ENCODE measurements at regions not wholly inside any gene's neighbourhood (a gene's known extent, or its start where the extent isn't known, plus 50 kb on each side); places are given as distances from the start of the nearest gene placed in this dataset.

GRCh38 chr7:118754608-118755007 is 530.1 kb downstream of the ANKRD7 start:
- no peaks in the 10 kb centered on the region for H3K27me3 ChIP-seq (ENCODE audit: low read depth, low read length)
- no peaks in the 10 kb centered on the region for H3K4me1 ChIP-seq (ENCODE audit: control insufficient read depth in 1 of 2, insufficient read depth in 2 of 2, low read length in 2 of 2)
- H3K9me3 ChIP-seq (ENCODE audit: control insufficient read depth in 1 of 2, low read length in 2 of 2): no peaks in the 10 kb centered on the region
- H3K27ac ChIP-seq (ENCODE audit: low read length): no peak overlapping the region
- no peak overlapping the region for H3K4me3 ChIP-seq (ENCODE audit: low read depth in 1 of 2, low read length in 2 of 2)
- no peaks in the 10 kb centered on the region for H3K36me3 ChIP-seq (ENCODE audit: control insufficient read depth in 1 of 2, insufficient read depth in 2 of 2, low read length in 2 of 2)

- H3K36me3 ChIP-seq (ENCODE audit: control insufficient read depth in 1 of 2, insufficient read depth in 2 of 2, low read length in 2 of 2): no peaks in the 10 kb centered on the region
- H3K27me3 ChIP-seq (ENCODE audit: low read depth, low read length): no peaks in the 10 kb centered on the region
- no peaks in the 10 kb centered on the region for H3K9me3 ChIP-seq (ENCODE audit: control insufficient read depth in 1 of 2, low read length in 2 of 2)
- no peaks in the 10 kb centered on the region for H3K4me1 ChIP-seq (ENCODE audit: control insufficient read depth in 1 of 2, insufficient read depth in 2 of 2, low read length in 2 of 2)
- no peak overlapping the region for H3K27ac ChIP-seq (ENCODE audit: low read length)
- no peak overlapping the region for H3K4me3 ChIP-seq (ENCODE audit: low read depth in 1 of 2, low read length in 2 of 2)
Observed at GRCh38 chr7:118755067-118755625, 530.6 kb downstream of the ANKRD7 start.

DNA sequence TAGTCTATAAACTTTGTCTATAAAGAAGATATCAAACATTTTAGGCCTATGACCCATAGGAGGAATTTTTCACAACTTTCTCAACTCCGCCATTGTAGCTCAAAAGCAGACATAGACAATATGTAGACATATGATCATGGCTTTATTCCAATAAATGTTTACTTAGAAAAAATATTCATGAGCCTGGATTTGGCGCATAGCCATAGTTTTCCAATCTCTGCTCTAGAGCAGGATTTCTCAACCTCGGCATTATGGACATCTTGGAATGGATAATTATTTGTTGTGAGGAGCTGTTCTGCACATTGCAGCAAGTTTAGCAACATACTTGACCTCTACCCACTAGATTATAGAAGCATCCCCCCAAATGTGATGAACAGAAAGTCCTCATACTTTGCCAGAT is 532.6 kb downstream of the ANKRD7 start:
- Histone ChIP-seq H3K36me3 (ENCODE audit: control insufficient read depth in 1 of 2, insufficient read depth in 2 of 2, low read length in 2 of 2) (no peaks in the 10 kb centered on the region), H3K4me3 (ENCODE audit: low read depth in 1 of 2, low read length in 2 of 2) (no peak overlapping the region), H3K9me3 (ENCODE audit: control insufficient read depth in 1 of 2, low read length in 2 of 2) (no peaks in the 10 kb centered on the region), H3K27ac (ENCODE audit: low read length) (no peak overlapping the region), H3K27me3 (ENCODE audit: low read depth, low read length) (no peaks in the 10 kb centered on the region), H3K4me1 (ENCODE audit: control insufficient read depth in 1 of 2, insufficient read depth in 2 of 2, low read length in 2 of 2) (no peaks in the 10 kb centered on the region)

GRCh38 chr7:118758582-118758981 is 534.1 kb downstream of the ANKRD7 start:
- H3K27ac ChIP-seq (ENCODE audit: low read length): no peak overlapping the region
- no peaks in the 10 kb centered on the region for H3K9me3 ChIP-seq (ENCODE audit: control insufficient read depth in 1 of 2, low read length in 2 of 2)
- no peaks in the 10 kb centered on the region for H3K4me1 ChIP-seq (ENCODE audit: control insufficient read depth in 1 of 2, insufficient read depth in 2 of 2, low read length in 2 of 2)
- H3K27me3 ChIP-seq (ENCODE audit: low read depth, low read length): no peaks in the 10 kb centered on the region
- no peak overlapping the region for H3K4me3 ChIP-seq (ENCODE audit: low read depth in 1 of 2, low read length in 2 of 2)
- no peaks in the 10 kb centered on the region for H3K36me3 ChIP-seq (ENCODE audit: control insufficient read depth in 1 of 2, insufficient read depth in 2 of 2, low read length in 2 of 2)

GRCh38 chr7:118759921-118760320 is 535.4 kb downstream of the ANKRD7 start:
- no peaks in the 10 kb centered on the region for H3K4me1 ChIP-seq (ENCODE audit: control insufficient read depth in 1 of 2, insufficient read depth in 2 of 2, low read length in 2 of 2)
- H3K27ac ChIP-seq (ENCODE audit: low read length): no peak overlapping the region
- H3K4me3 ChIP-seq (ENCODE audit: low read depth in 1 of 2, low read length in 2 of 2): no peak overlapping the region
- H3K27me3 ChIP-seq (ENCODE audit: low read depth, low read length): no peaks in the 10 kb centered on the region
- H3K9me3 ChIP-seq (ENCODE audit: control insufficient read depth in 1 of 2, low read length in 2 of 2): no peaks in the 10 kb centered on the region
- no peaks in the 10 kb centered on the region for H3K36me3 ChIP-seq (ENCODE audit: control insufficient read depth in 1 of 2, insufficient read depth in 2 of 2, low read length in 2 of 2)

DNA sequence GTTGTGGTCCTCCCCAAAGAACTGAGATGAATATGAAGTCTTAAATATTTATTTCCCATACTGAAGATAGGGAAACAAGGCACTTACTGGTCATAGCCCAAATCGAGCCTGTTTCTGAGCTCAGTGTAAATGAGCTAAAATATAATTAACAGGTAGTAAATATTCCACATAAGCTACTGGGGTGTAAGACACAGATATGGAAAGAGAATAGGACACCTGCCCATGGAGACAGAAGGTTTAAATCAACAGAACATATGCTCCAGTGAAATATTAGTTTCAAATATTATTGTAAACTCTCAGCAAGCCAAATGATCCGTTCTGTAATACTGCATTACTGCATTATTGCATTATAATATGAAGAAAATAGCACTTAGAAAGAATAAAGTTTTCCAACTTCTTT is 537.9 kb downstream of the ANKRD7 start:
- Histone ChIP-seq H3K9me3 (ENCODE audit: control insufficient read depth in 1 of 2, low read length in 2 of 2) (no peaks in the 10 kb centered on the region), H3K4me1 (ENCODE audit: control insufficient read depth in 1 of 2, insufficient read depth in 2 of 2, low read length in 2 of 2) (no peaks in the 10 kb centered on the region), H3K27ac (ENCODE audit: low read length) (no peak overlapping the region), H3K36me3 (ENCODE audit: control insufficient read depth in 1 of 2, insufficient read depth in 2 of 2, low read length in 2 of 2) (no peaks in the 10 kb centered on the region), H3K27me3 (ENCODE audit: low read depth, low read length) (no peaks in the 10 kb centered on the region), H3K4me3 (ENCODE audit: low read depth in 1 of 2, low read length in 2 of 2) (no peak overlapping the region)

GRCh38 chr7:118764221-118764620 is 539.7 kb downstream of the ANKRD7 start:
- no peaks in the 10 kb centered on the region for H3K27me3 ChIP-seq (ENCODE audit: low read depth, low read length)
- H3K4me1 ChIP-seq (ENCODE audit: control insufficient read depth in 1 of 2, insufficient read depth in 2 of 2, low read length in 2 of 2): no peaks in the 10 kb centered on the region
- H3K9me3 ChIP-seq (ENCODE audit: control insufficient read depth in 1 of 2, low read length in 2 of 2): no peaks in the 10 kb centered on the region

GRCh38 chr7:118771672-118772071 is 547.2 kb downstream of the ANKRD7 start:
- Histone ChIP-seq H3K9me3 (ENCODE audit: control insufficient read depth in 1 of 2, low read length in 2 of 2) (no peaks in the 10 kb centered on the region), H3K36me3 (ENCODE audit: control insufficient read depth in 1 of 2, insufficient read depth in 2 of 2, low read length in 2 of 2) (no peaks in the 10 kb centered on the region), H3K27ac (ENCODE audit: low read length) (no peak overlapping the region), H3K4me3 (ENCODE audit: low read depth in 1 of 2, low read length in 2 of 2) (no peak overlapping the region), H3K27me3 (ENCODE audit: low read depth, low read length) (no peaks in the 10 kb centered on the region), H3K4me1 (ENCODE audit: control insufficient read depth in 1 of 2, insufficient read depth in 2 of 2, low read length in 2 of 2) (no peaks in the 10 kb centered on the region)

More at GRCh38 chr7:118764221-118764620, 539.7 kb downstream of the ANKRD7 start:
- no peak overlapping the region for H3K27ac ChIP-seq (ENCODE audit: low read length)
- no peaks in the 10 kb centered on the region for H3K36me3 ChIP-seq (ENCODE audit: control insufficient read depth in 1 of 2, insufficient read depth in 2 of 2, low read length in 2 of 2)
- H3K4me3 ChIP-seq (ENCODE audit: low read depth in 1 of 2, low read length in 2 of 2): no peak overlapping the region

DNA sequence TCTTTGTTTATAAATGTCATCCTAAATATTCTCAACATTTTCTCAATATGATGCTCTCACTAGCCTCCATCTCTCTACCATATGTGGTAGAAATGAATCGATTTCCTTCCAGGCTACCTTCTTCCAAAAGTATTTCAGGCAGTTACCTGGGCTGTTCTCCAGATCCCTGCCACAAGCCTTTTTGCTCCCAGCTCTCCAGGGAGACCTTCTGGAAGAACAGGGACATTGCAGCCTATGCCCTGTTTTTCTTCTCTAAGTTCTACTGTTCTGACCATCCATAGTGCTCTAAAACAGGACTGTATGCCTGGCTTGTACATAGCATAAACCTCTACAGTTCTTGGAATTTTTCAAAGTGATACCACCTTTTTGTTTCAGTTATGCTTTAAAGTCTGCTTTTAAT is 552.8 kb downstream of the ANKRD7 start:
- no peaks in the 10 kb centered on the region for H3K27me3 ChIP-seq (ENCODE audit: low read depth, low read length)
- no peak overlapping the region for H3K4me3 ChIP-seq (ENCODE audit: low read depth in 1 of 2, low read length in 2 of 2)
- no peak overlapping the region for H3K27ac ChIP-seq (ENCODE audit: low read length)
- no peaks in the 10 kb centered on the region for H3K4me1 ChIP-seq (ENCODE audit: control insufficient read depth in 1 of 2, insufficient read depth in 2 of 2, low read length in 2 of 2)
- no peaks in the 10 kb centered on the region for H3K9me3 ChIP-seq (ENCODE audit: control insufficient read depth in 1 of 2, low read length in 2 of 2)
- no peaks in the 10 kb centered on the region for H3K36me3 ChIP-seq (ENCODE audit: control insufficient read depth in 1 of 2, insufficient read depth in 2 of 2, low read length in 2 of 2)

DNA sequence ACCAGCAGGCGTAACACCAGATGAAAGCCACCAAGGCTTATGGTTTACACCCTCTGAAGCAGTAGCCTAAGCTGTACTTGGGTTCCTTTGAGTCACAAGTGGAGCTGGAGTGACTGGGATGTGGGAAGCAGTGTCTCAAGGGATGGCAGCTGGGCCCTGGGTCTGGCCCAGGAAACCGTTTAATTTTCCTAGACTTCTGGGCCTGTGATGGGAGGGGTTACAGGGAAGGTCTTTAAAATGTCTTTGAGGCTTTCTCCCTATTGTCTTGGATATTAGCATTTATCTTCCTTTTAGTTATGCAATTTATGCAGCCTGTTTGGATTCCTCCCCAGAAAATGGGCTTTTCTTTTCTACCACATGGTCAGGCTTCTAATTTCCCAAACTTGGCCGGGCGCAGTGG is 568.2 kb downstream of the ANKRD7 start:
- H3K4me1 ChIP-seq (ENCODE audit: control insufficient read depth in 1 of 2, insufficient read depth in 2 of 2, low read length in 2 of 2): no peaks in the 10 kb centered on the region
- no peaks in the 10 kb centered on the region for H3K9me3 ChIP-seq (ENCODE audit: control insufficient read depth in 1 of 2, low read length in 2 of 2)
- H3K36me3 ChIP-seq (ENCODE audit: control insufficient read depth in 1 of 2, insufficient read depth in 2 of 2, low read length in 2 of 2): no peaks in the 10 kb centered on the region
- no peak overlapping the region for H3K27ac ChIP-seq (ENCODE audit: low read length)
- H3K4me3 ChIP-seq (ENCODE audit: low read depth in 1 of 2, low read length in 2 of 2): no peak overlapping the region
- no peaks in the 10 kb centered on the region for H3K27me3 ChIP-seq (ENCODE audit: low read depth, low read length)

GRCh38 chr7:118793582-118793981 is 569.1 kb downstream of the ANKRD7 start:
- no peaks in the 10 kb centered on the region for H3K36me3 ChIP-seq (ENCODE audit: control insufficient read depth in 1 of 2, insufficient read depth in 2 of 2, low read length in 2 of 2)

GRCh38 chr7:118794419-118794818 is 569.9 kb downstream of the ANKRD7 start:
- no peaks in the 10 kb centered on the region for H3K36me3 ChIP-seq (ENCODE audit: control insufficient read depth in 1 of 2, insufficient read depth in 2 of 2, low read length in 2 of 2)
- H3K27me3 ChIP-seq (ENCODE audit: low read depth, low read length): no peaks in the 10 kb centered on the region
- H3K9me3 ChIP-seq (ENCODE audit: control insufficient read depth in 1 of 2, low read length in 2 of 2): no peaks in the 10 kb centered on the region
- H3K27ac ChIP-seq (ENCODE audit: low read length): no peak overlapping the region
- no peaks in the 10 kb centered on the region for H3K4me1 ChIP-seq (ENCODE audit: control insufficient read depth in 1 of 2, insufficient read depth in 2 of 2, low read length in 2 of 2)
- no peak overlapping the region for H3K4me3 ChIP-seq (ENCODE audit: low read depth in 1 of 2, low read length in 2 of 2)

More at GRCh38 chr7:118793582-118793981, 569.1 kb downstream of the ANKRD7 start:
- H3K27me3 ChIP-seq (ENCODE audit: low read depth, low read length): no peaks in the 10 kb centered on the region
- H3K27ac ChIP-seq (ENCODE audit: low read length): no peak overlapping the region
- H3K9me3 ChIP-seq (ENCODE audit: control insufficient read depth in 1 of 2, low read length in 2 of 2): no peaks in the 10 kb centered on the region
- no peaks in the 10 kb centered on the region for H3K4me1 ChIP-seq (ENCODE audit: control insufficient read depth in 1 of 2, insufficient read depth in 2 of 2, low read length in 2 of 2)
- no peak overlapping the region for H3K4me3 ChIP-seq (ENCODE audit: low read depth in 1 of 2, low read length in 2 of 2)
